Inflammatory macrophage treated with lipopolysaccharide for 1 hour (primary cell): ENCODE measurements at regions not wholly inside any gene's neighbourhood (a gene's known extent, or its start where the extent isn't known, plus 50 kb on each side); places are given as distances from the start of the nearest gene placed in this dataset.

ENCODE experiments used
- DNase-seq, 2 donors: peaks; one replicate each; pipeline ENCODE4 v3.0.0-alpha.2; 2020 to 2022

GRCh38 chr5:72618708-72619107 lies 111.5 kb upstream of the ZNF366 start:
- DNase-seq, result peak; percentile 25 to 28

DNA sequence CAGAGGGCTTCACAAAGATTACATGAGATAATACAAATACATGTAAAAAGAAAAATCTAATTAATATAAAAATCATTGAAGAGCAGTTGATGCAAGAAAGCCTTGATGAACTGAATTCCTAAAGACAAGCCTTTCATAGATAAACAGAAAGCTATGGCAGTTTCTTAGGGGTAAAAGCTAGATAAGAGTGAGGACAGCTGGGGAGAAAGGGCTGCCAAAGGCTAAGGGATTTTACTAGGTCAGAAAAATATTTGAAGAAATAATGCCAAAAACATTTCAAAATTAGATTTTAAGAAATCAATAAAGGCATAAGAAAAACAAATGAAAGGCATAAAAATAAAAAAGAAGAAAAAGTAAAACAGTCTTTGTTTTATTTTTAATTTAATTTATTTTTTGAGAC lies 107.9 kb upstream of the ZNF366 start:
- no peak for DNase-seq

GRCh38 chr5:72613515-72613914 lies 106.3 kb upstream of the ZNF366 start:
- DNase-seq, result no peak

DNA sequence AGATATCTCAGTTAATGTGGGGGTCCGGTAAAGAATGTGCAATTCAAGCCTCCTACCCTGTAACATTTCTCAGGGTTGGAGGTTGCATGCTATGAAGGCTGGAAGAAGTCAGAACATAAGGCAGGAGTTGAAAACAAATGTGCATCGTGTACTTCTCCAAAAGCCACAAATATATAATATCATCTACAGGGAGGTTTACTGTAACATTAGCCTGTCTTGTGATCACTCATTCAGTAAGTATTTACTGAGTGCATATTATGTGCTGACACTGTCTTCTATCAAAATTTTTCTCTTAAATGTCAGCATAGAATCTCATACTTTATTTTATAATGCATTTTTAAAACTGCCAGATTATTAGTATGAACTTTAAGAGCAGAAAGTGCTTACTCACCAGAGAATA lies 105.6 kb upstream of the ZNF366 start:
- no peak for DNase-seq

GRCh38 chr5:72611118-72611730 lies 104.0 kb upstream of the ZNF366 start:
- peak; percentile 60 to 79 for DNase-seq

- DNase-seq, result no peak
Observed at GRCh38 chr5:72608926-72609325, 101.7 kb upstream of the ZNF366 start.

- no peak for DNase-seq
Observed at GRCh38 chr5:72608297-72608696, 101.1 kb upstream of the ZNF366 start.

DNA sequence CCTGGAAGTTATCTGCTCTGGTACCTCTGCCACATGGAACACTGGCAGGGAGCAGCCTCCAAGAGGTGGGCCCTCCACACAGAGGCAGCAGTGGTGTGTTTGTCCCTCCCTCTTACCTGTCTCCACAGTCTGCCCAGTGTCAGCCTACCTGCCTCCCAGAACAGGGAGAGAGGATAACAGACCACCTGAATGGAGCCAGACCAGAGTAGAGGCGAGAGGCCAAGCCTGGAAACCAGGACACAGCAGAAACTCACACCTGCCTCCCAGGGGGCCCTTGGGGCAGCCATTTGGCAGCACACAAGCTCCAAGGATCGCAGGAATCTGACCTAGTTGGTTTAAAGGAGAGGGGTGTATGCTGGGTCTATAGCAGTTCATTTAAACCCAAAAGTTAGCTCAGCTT lies 100.2 kb upstream of the ZNF366 start:
- no peak for DNase-seq

- no peak for DNase-seq
Observed at GRCh38 chr5:72606525-72606924, 99.3 kb upstream of the ZNF366 start.

- DNase-seq, result no peak
Observed at GRCh38 chr5:72605632-72606031, 98.4 kb upstream of the ZNF366 start.

GRCh38 chr5:72604798-72605154 lies 97.6 kb upstream of the ZNF366 start:
- DNase-seq, result no peak

DNA sequence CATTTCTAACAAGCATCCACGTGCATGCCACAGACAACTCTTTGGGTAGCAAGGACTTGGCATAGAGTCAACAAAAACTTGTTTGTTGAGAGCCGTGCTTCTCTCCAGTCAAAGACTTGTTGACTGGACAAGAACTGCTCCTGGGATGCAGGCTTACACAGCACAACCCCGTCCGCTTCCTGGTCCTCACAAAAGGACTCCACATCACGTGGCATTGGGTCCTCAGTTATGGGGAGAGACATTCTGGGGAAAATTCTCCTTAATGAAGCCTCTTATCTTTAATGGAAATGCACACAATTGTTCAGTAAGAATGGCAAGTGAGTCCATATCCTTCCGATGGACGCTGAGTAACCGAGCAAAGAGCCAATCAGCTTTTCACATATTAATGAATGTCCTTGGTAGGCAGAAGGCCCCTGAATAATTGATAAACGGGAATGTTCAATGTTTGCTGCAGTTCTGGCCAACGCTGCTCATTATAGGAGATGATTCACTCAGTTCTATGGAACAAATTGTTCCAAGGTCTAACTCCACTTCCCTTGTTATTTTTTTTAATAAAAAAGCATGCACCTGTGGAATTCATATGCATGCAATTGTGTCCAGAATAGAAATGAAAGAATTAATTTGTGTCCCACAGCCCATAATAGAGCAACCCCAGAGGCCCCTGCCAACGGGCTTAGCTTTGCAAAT lies 97.0 kb upstream of the ZNF366 start:
- no peak for DNase-seq

DNA sequence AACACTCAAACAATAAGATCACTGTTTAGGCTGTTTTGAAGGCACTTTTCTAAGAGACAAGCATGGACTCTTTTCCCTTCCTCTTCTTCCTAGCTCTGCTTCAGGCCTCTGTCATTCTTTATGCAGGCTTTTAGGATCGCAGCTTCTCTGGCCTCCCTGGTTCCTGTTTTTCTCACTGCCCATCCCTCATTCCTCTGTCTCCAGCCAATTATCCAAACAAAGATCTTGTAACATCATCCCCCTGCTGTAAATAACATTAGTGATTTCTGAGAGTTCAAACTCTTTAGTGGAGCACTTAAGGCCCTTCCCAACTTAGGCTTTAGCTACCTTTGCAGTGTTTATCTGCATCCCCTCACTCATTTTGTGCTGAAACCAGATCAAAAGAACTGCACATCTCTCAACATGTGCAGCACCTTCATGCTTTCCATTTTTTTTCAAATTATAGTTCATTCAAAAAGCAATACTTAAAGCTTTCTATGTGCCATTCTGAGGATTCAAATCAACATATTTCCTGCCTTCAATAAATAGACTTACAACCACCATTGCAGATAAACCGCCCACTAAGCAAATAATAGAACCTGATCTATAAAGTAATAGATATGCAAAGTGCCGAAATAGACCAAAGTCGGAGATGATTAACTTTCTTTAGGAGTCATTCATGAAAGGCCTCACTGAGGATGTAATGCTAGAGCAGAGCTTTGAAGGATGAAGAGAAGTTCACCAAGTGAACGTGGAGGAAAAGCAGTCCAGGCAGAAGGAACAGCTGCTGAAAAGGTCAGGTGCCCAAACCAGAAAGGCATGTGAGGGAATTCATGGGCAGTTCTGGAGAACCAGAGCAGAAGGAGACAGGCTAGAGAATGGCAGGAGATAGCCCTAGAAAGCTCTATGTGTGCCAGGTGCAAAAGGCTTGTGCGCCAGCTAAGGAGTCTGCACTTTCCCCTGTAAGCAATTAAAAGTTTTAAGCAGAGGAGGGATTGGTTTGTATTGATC lies 95.8 kb upstream of the ZNF366 start:
- no peak for DNase-seq

GRCh38 chr5:72601861-72602260 lies 94.7 kb upstream of the ZNF366 start:
- no peak for DNase-seq

DNA sequence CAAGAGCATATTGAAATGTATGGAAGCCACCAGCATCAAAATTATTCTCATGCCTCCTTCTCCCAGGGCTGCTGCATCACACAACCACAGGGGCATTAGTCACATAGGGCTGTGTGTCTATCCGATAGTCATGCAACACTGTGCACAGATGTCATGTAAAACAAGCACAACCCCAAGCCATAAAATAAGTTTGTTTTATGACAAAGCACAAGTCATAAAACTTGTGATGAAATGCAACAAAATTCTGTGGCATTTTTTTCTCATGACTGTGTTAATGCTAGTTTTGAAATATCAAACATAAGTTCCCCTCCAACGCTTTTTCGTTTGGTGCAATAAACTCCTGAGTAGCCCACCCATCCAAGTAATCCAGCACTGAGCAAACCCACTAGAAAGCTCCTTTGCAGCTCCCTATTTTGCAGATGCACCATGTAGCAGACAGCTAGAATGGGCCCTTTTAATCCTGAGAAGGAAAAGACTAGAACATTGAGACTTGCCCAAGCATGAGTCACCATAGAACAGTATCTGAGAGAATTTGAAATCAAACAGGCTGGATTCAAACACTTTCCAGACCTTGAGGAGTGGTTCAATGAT lies 93.3 kb upstream of the ZNF366 start:
- peak; percentile 72 to 88 for DNase-seq

GRCh38 chr5:72599519-72600370 lies 92.5 kb upstream of the ZNF366 start:
- DNase-seq, result peak; percentile 19 to 25

DNA sequence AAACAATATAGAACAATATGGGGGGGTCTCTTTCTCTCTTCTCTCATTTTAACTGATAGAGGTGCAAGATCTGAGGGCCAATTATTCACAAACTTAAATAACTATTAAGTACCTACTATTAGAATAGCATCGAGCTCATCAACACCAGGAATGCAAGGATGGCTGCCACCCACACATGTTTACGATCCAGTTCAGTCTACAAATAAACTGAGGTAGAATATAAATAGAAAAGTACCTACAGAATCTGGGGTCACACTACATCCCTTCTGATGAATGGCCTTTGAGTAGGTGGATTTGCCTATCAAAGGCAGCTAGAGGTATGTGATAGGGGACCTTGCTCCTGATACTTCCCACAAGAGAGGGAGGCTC lies 91.8 kb upstream of the ZNF366 start:
- no peak for DNase-seq

GRCh38 chr5:72598401-72599064 lies 91.3 kb upstream of the ZNF366 start:
- DNase-seq, result peak; percentile 87 to 91

- no peak for DNase-seq
Observed at GRCh38 chr5:72597456-72597948, 90.3 kb upstream of the ZNF366 start.

- no peak for DNase-seq
Observed at GRCh38 chr5:72596956-72597355, 89.7 kb upstream of the ZNF366 start.

GRCh38 chr5:72588640-72589039 lies 81.4 kb upstream of the ZNF366 start:
- DNase-seq, result no peak
